GM12878 (cell line): ENCODE measurements at regions not wholly inside any gene's neighbourhood (a gene's known extent, or its start where the extent isn't known, plus 50 kb on each side); places are given as distances from the start of the nearest gene placed in this dataset.

ENCODE experiments used
- ATAC-seq: fragments of 200-7000 bp; cut with Tn5 transposase; 3 replicates; pipeline ENCODE4 v1.9.1; 2020; ENCODE audit warnings: mild to moderate bottlenecking, moderate library complexity
- BruUV-seq: library from RNA; stranded (reverse); fragments of 400-500 nt; replicated peaks from 2 replicates; lab custom pipeline; 2021; lab: Mats Ljungman, UMichigan
- CTCF ChIA-PET: fragments of 300-600 bp; sonication (Branson Sonifier 250); formaldehyde crosslinking; extraction: SDS; loops from one replicate; lab custom pipeline; 2021; ENCODE audit warnings: inconsistent platforms; lab: Yijun Ruan, JAX
- POLR2A ChIA-PET: fragments of 350-600 bp; formaldehyde crosslinking; extraction: SDS; loops from one replicate; lab custom pipeline; 2021; ENCODE audit warnings: inconsistent platforms; lab: Charles Lee
- RAD21 ChIA-PET: fragments of 300-600 bp; sonication (Branson Sonifier 250); formaldehyde crosslinking; loops from one replicate; lab custom pipeline; 2023; ENCODE audit warnings: antibody characterized with exemption; ENCODE audit not compliant: unreplicated experiment; lab: Charles Lee
- SMC1A ChIA-PET: fragments of 300-600 bp; sonication (Branson Sonifier 250); formaldehyde crosslinking; loops from one replicate; lab custom pipeline; 2023; ENCODE audit not compliant: unreplicated experiment, uncharacterized antibody; lab: Charles Lee
- DNase-seq: peaks from one replicate; pipeline ENCODE4 v3.0.0-alpha.2; 2011; ENCODE audit warnings: low read depth, low spot score
- FAIRE-seq: peaks from 3 replicates; lab custom pipeline; 2011; peaks lifted over from hg19 to GRCh38; lab: Jason Lieb, UNC
- H2AFZ ChIP-seq: 2 replicates; pipeline ENCODE4 v1.6.0; 2011; ENCODE audit warnings: low read depth, low read length, control low read depth; ENCODE audit not compliant: control insufficient read depth
- H3K27ac ChIP-seq: 2 replicates; pipeline ENCODE4 v1.5.1; 2011; ENCODE audit warnings: control low read depth; ENCODE audit not compliant: control insufficient read depth, insufficient read depth
- H3K27me3 ChIP-seq, 2 experiments: replicated peaks in 1 of 2; 2 replicates each; pipeline versions ENCODE4 v1.6.0 to v1.6.1; 2011; ENCODE audit warnings: low read length in 1 of 2; ENCODE audit not compliant: control insufficient read depth in 2 of 2, insufficient read depth in 2 of 2
- H3K36me3 ChIP-seq, 2 experiments: 2 replicates each; pipeline ENCODE4 v1.5.1; 2011; ENCODE audit warnings: low read length in 1 of 2; ENCODE audit not compliant: control insufficient read depth in 2 of 2, insufficient read depth in 2 of 2
- H3K4me1 ChIP-seq: 2 replicates; pipeline ENCODE4 v1.6.1; 2011; ENCODE audit warnings: mild to moderate bottlenecking, low read length, moderate library complexity, mixed read lengths; ENCODE audit not compliant: control insufficient read depth, insufficient read depth
- H3K4me2 ChIP-seq: 2 replicates; pipeline ENCODE4 v1.6.0; 2011; ENCODE audit warnings: control low read depth; ENCODE audit not compliant: control insufficient read depth, insufficient read depth
- H3K4me3 ChIP-seq: fragments of 200-600 bp; sonication (generic); 2 replicates; pipeline ENCODE4 v1.5.1; 2016
- H3K79me2 ChIP-seq: 2 replicates; pipeline ENCODE4 v1.6.0; 2011; ENCODE audit warnings: low read length; ENCODE audit not compliant: control insufficient read depth, insufficient read depth
- H3K9ac ChIP-seq: 2 replicates; pipeline ENCODE4 v1.8.0; 2011; ENCODE audit warnings: low read length, control low read depth, mixed read lengths; ENCODE audit not compliant: control insufficient read depth, insufficient read depth
- H3K9me3 ChIP-seq: replicated peaks from 3 replicates; pipeline ENCODE4 v1.5.1; 2011; ENCODE audit warnings: mild to moderate bottlenecking, low read length; ENCODE audit not compliant: control insufficient read depth, insufficient read depth
- H4K20me1 ChIP-seq: 2 replicates; pipeline ENCODE4 v1.6.0; 2011; ENCODE audit not compliant: control insufficient read depth, insufficient read depth
- ATF7 ChIP-seq: fragments of 450-650 bp; IDR thresholded peaks from 2 replicates; pipeline ENCODE4 v1.6.1; 2016; ENCODE audit warnings: low read depth, mild to moderate bottlenecking
- PAX8 ChIP-seq: fragments of 450-650 bp; IDR thresholded peaks from 2 replicates; pipeline ENCODE4 v1.6.1; 2017; ENCODE audit warnings: mild to moderate bottlenecking, moderate library complexity
- RB1 ChIP-seq: fragments of 450-650 bp; formaldehyde crosslinking; IDR thresholded peaks from 2 replicates; pipeline ENCODE4 v1.6.1; 2017; ENCODE audit warnings: mild to moderate bottlenecking, borderline replicate concordance
- RFX5 ChIP-seq: IDR thresholded peaks from 2 replicates; pipeline ENCODE4 v1.6.1; 2011; ENCODE audit warnings: low read depth, low read length, improper control_type of control experiment
- TBL1XR1 ChIP-seq: IDR thresholded peaks from 2 replicates; pipeline ENCODE4 v1.6.1; 2012; ENCODE audit warnings: low read depth, low read length, improper control_type of control experiment
- TCF3 ChIP-seq: IDR thresholded peaks from 2 replicates; pipeline ENCODE4 v1.6.1; 2012; ENCODE audit warnings: low read depth, mild to moderate bottlenecking, low read length, borderline replicate concordance; ENCODE audit not compliant: insufficient read depth
- ZNF217 ChIP-seq: fragments of 450-650 bp; IDR thresholded peaks from 2 replicates; pipeline ENCODE4 v1.6.1; 2017; ENCODE audit warnings: antibody characterized with exemption, mild to moderate bottlenecking
- WGBS: methylation state at CpG from one replicate; pipeline ENCODE4 v1.1.6; 2016; ENCODE audit warnings: low lambda C conversion rate; ENCODE audit not compliant: insufficient replicate concordance, insufficient coverage; ENCODE audit errors: missing lambda C conversion rate; 5-methylcytosine and 5-hydroxymethylcytosine counted together
- in situ Hi-C: fragments of 300-500 bp; cut with MboI; formaldehyde crosslinking; loops from 9 replicates; pipeline ENCODE4 v1.14.3; 2018; ENCODE audit warnings: mixed read lengths
- intact Hi-C: fragments of 100-400 bp; cut with micrococcal nuclease; formaldehyde crosslinking; loops from one replicate; pipeline ENCODE4 v1.14.2; 2022; ENCODE audit not compliant: unreplicated experiment
- TF ChIP-seq, protein P1 (sequence below): fragments of 150-350 bp; IDR thresholded peaks from 2 replicates; pipeline ENCODE4 v1.6.1; 2014; ENCODE audit warnings: mild to moderate bottlenecking, low read depth, low read length
- TF ChIP-seq, protein P2 (sequence below): IDR thresholded peaks from 2 replicates; pipeline ENCODE4 v1.6.1; 2012; ENCODE audit warnings: improper control_type of control experiment, low read depth, low read length; ENCODE audit not compliant: insufficient replicate concordance
- TF ChIP-seq, protein P3 (sequence below): fragments of 450-650 bp; IDR thresholded peaks from 2 replicates; pipeline ENCODE4 v1.6.1; 2016; ENCODE audit warnings: mild to moderate bottlenecking

DNA sequence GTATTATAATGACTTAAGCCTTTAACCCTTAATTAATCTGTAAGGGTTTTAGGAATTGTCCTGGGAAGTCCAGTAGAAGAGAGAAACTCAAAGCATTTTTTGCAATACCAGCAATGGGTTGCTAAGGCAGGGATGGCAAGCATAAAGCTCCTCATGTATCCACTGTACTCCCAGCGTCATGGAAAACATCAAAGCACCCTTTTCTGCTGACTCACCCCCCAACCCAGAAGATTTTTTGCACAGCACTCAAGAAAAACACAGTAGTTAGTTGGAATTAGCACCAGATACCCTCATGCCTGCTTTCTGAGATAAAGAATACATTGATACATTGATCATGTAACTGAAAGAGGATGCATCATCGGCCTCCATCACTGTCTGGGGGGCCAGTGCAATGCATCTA, 199.1 kb upstream of the CNOT2 start:
- Histone ChIP-seq H3K4me1 (peaks cover 10% of the 10 kb centered on the region; the same call in 1 of the 2 replicates), H2AFZ (no peak overlapping the region), H3K79me2 (no peaks in the 10 kb centered on the region), H3K9ac (no peak overlapping the region), H3K4me3 (no peak overlapping the region), H3K4me2 (no peak overlapping the region), H3K9me3 (no peaks in the 10 kb centered on the region), H3K36me3 (no peaks in the 10 kb centered on the region), H4K20me1 (no peaks in the 10 kb centered on the region), H3K27me3 (no peaks in the 10 kb centered on the region), H3K27ac (no peak overlapping the region)
- DNase-seq (no peak), ATAC-seq (no peak), FAIRE-seq (no peak)
- ChIA-PET RAD21 (no interaction called here), SMC1A (interaction anchor here (1.2 kb wide), 1 partner anchor 21 kb away, joined by 3 read pairs; no protein-coding TSS in a partner anchor), POLR2A (no interaction called here), CTCF (no interaction called here)
- TF ChIP-seq ZNF217 (no peak), RB1 (no peak), TBL1XR1 (no peak), ATF7 (no peak), PAX8 (no peak)
- TF ChIP-seq, protein P1, sequence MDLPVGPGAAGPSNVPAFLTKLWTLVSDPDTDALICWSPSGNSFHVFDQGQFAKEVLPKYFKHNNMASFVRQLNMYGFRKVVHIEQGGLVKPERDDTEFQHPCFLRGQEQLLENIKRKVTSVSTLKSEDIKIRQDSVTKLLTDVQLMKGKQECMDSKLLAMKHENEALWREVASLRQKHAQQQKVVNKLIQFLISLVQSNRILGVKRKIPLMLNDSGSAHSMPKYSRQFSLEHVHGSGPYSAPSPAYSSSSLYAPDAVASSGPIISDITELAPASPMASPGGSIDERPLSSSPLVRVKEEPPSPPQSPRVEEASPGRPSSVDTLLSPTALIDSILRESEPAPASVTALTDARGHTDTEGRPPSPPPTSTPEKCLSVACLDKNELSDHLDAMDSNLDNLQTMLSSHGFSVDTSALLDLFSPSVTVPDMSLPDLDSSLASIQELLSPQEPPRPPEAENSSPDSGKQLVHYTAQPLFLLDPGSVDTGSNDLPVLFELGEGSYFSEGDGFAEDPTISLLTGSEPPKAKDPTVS = no peak
- no TSS peak for BruUV-seq
- WGBS = 20% methylated on average over 2 of the region's 2 CpGs
- in situ Hi-C loops (no loop called here), intact Hi-C loops (no loop called here)

DNA sequence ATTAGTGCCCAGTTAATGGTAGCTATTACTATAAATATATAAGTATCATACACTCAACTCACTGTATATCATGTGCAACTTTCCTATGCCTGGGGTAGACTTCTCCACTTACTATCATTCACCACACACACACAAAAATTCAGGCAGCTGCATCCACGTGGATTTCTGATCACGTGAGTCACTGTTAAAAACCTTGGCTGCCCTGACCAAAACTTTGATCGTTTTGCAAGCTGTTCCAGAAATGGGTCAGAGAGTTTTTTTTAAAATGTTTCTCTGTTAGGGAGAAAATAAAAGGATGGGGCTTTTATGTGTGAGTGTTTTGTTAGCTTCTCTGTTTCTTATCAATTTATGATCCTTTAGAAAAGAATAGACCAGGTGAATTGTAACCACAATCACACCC, 198.2 kb upstream of the CNOT2 start:
- no peak for DNase-seq
- H3K4me2 ChIP-seq = no peak overlapping the region
- no peak for ATAC-seq
- POLR2A ChIA-PET = no interaction called here
- no TSS peak for BruUV-seq
- H3K36me3 ChIP-seq = no peaks in the 10 kb centered on the region
- peaks cover 15% of the 10 kb centered on the region for H3K4me1 ChIP-seq
- H4K20me1 ChIP-seq = no peaks in the 10 kb centered on the region
- H3K27ac ChIP-seq = no peak overlapping the region
- H3K4me3 ChIP-seq = no peak overlapping the region
- no peak overlapping the region for H3K9ac ChIP-seq
- no peaks in the 10 kb centered on the region for H3K27me3 ChIP-seq
- intact Hi-C loops (no loop called here), in situ Hi-C loops (no loop called here)
- SMC1A ChIA-PET = interaction anchor here (1.2 kb wide), 1 partner anchor 20 kb away, joined by 3 read pairs; no protein-coding TSS in a partner anchor
- H3K79me2 ChIP-seq = no peaks in the 10 kb centered on the region
- no peaks in the 10 kb centered on the region for H3K9me3 ChIP-seq
- CTCF ChIA-PET = interaction anchor here (1.0 kb wide), 1 partner anchor 151 kb away, joined by 3 read pairs; no protein-coding TSS in a partner anchor
- FAIRE-seq = no peak
- 22% methylated on average over 3 of the region's 3 CpGs for WGBS
- RAD21 ChIA-PET = no interaction called here
- H2AFZ ChIP-seq = no peak overlapping the region
- TF ChIP-seq TCF3 (no peak), RFX5 (no peak)
- TF ChIP-seq, protein P2, sequence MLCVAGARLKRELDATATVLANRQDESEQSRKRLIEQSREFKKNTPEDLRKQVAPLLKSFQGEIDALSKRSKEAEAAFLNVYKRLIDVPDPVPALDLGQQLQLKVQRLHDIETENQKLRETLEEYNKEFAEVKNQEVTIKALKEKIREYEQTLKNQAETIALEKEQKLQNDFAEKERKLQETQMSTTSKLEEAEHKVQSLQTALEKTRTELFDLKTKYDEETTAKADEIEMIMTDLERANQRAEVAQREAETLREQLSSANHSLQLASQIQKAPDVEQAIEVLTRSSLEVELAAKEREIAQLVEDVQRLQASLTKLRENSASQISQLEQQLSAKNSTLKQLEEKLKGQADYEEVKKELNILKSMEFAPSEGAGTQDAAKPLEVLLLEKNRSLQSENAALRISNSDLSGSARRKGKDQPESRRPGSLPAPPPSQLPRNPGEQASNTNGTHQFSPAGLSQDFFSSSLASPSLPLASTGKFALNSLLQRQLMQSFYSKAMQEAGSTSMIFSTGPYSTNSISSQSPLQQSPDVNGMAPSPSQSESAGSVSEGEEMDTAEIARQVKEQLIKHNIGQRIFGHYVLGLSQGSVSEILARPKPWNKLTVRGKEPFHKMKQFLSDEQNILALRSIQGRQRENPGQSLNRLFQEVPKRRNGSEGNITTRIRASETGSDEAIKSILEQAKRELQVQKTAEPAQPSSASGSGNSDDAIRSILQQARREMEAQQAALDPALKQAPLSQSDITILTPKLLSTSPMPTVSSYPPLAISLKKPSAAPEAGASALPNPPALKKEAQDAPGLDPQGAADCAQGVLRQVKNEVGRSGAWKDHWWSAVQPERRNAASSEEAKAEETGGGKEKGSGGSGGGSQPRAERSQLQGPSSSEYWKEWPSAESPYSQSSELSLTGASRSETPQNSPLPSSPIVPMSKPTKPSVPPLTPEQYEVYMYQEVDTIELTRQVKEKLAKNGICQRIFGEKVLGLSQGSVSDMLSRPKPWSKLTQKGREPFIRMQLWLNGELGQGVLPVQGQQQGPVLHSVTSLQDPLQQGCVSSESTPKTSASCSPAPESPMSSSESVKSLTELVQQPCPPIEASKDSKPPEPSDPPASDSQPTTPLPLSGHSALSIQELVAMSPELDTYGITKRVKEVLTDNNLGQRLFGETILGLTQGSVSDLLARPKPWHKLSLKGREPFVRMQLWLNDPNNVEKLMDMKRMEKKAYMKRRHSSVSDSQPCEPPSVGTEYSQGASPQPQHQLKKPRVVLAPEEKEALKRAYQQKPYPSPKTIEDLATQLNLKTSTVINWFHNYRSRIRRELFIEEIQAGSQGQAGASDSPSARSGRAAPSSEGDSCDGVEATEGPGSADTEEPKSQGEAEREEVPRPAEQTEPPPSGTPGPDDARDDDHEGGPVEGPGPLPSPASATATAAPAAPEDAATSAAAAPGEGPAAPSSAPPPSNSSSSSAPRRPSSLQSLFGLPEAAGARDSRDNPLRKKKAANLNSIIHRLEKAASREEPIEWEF = no peak
- TF ChIP-seq, protein P3, sequence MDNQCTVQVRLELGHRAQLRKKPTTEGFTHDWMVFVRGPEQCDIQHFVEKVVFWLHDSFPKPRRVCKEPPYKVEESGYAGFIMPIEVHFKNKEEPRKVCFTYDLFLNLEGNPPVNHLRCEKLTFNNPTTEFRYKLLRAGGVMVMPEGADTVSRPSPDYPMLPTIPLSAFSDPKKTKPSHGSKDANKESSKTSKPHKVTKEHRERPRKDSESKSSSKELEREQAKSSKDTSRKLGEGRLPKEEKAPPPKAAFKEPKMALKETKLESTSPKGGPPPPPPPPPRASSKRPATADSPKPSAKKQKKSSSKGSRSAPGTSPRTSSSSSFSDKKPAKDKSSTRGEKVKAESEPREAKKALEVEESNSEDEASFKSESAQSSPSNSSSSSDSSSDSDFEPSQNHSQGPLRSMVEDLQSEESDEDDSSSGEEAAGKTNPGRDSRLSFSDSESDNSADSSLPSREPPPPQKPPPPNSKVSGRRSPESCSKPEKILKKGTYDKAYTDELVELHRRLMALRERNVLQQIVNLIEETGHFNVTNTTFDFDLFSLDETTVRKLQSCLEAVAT = no peak
